NAMALWA (cell line): ENCODE measurements at regions not wholly inside any gene's neighbourhood (a gene's known extent, or its start where the extent isn't known, plus 50 kb on each side); places are given as distances from the start of the nearest gene placed in this dataset.
"Not testable (repeated sequence)": the region's sequence is repeated elsewhere in the genome, so short reads cannot be mapped to it uniquely, and the experiment has no call there.

ENCODE experiments used
- DNase-seq: peaks from one replicate; pipeline ENCODE4 v3.0.0-alpha.2; 2015; ENCODE audit warnings: low spot score

- DNase-seq, result no peak
These were observed 230.8 kb upstream of the CHAC2 start for GRCh38 chr2:53536583-53537361.

DNA sequence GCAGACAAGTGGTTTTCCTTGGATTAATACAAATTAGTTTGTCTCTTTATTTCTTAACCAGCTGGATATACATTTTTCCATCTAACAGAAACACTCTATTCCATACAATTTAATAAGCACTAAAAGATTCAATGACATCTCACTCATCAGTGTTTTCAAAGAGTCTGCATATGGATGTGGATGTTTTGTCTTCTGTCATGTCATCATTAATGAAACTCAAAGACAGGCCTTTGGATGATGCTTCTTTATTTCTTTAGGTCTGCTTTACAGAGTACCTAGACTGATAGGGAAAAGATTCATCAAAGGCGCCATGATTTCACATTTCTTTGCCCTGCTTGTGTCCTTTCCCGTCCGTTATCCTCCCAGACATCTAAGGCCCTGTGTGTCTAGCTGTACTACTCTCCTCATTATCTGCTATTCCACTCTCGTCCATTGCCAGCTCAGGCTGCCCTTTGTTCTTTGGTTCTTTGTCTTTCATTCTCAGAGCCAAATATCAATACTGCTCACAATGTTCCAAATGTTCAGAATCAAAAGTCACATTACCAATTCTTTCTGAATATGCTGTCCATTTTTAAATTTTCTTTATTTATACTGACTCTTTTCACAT lies 232.3 kb upstream of the CHAC2 start:
- no peak for DNase-seq

- no peak for DNase-seq
These were observed 237.5 kb upstream of the CHAC2 start for GRCh38 chr2:53530126-53530525.

GRCh38 chr2:53527056-53527455 lies 240.5 kb upstream of the CHAC2 start:
- no peak for DNase-seq

GRCh38 chr2:53519918-53520841 lies 247.4 kb upstream of the CHAC2 start:
- DNase-seq, result no peak

GRCh38 chr2:53517406-53517805 lies 250.2 kb upstream of the CHAC2 start:
- no peak for DNase-seq

DNA sequence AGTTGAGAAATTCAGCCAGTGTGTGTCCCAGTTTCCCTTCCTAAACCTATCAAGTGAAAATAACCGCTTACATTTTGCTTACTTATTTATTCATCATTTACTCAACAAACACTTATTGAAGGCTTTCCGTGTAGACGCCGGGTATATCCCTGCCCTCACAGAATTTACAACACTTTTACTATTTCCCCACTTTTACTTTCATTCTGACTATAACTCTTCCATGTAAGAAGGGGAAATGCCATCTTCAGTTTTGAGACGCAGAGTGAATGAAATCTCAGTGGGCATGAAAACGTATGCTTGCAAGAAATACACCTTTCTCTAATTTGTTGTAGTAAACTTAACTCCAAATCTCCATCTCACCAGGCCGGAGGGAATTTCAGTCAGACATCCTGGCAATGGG lies 251.0 kb upstream of the CHAC2 start:
- DNase-seq, result no peak

- DNase-seq, result no peak
These were observed 251.9 kb upstream of the CHAC2 start for GRCh38 chr2:53515435-53516332.

- no peak for DNase-seq
These were observed 254.4 kb upstream of the CHAC2 start for GRCh38 chr2:53513167-53513666.

DNA sequence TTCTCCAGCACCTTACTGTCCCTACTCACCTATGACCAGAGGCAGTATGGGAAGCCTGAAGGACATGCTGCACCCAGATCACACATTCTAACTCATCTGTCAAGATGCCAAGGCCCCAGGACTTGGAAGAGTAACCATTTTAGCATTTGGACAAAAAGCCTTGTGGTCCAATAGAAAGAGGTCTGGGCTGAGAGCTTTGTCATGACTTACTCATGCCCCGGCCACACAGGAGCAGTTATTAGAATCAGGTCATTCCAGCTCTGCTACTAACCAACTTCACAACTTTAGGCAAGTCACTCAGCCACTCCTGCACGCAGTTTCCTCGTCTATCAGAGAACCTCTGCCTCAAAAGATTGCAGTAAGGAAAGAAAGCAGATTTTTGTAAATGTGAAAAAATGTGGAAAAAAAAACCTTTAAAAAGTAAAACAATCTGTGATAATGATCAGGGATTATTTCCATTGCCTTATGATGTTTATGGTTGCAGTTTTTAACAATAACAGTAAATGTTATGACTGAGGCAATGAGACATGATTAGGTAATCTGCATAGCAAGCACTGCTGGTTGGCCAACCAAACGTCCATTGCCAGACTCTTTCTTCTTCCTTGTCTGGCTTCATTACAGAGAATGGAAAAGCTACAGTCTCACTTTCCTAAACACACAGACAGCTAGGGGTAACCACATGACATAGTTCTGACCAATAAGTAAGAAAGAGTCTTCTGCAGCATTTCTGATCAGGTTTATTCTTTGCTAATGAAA lies 255.4 kb upstream of the CHAC2 start:
- no peak for DNase-seq

GRCh38 chr2:53511549-53511948 lies 256.1 kb upstream of the CHAC2 start:
- DNase-seq, result no peak

DNA sequence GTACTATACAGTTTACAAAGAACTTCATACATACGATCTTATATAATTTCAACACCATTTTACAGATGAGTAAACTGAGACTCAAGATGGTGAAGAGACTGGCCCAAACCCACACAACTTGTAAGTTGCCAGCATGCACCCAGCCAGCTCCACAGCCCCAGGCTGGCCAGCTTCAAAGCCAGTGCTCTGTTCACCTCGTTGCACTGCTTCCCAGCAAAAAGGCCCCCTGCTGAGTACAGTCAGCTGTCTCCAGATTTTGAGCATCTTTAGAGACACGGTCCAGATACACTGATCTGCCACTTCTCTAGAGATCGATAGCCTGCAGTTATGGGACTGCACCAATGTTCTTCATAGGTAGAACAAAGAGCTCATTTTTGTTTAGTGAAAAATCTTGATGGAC lies 257.2 kb upstream of the CHAC2 start:
- no peak for DNase-seq

DNA sequence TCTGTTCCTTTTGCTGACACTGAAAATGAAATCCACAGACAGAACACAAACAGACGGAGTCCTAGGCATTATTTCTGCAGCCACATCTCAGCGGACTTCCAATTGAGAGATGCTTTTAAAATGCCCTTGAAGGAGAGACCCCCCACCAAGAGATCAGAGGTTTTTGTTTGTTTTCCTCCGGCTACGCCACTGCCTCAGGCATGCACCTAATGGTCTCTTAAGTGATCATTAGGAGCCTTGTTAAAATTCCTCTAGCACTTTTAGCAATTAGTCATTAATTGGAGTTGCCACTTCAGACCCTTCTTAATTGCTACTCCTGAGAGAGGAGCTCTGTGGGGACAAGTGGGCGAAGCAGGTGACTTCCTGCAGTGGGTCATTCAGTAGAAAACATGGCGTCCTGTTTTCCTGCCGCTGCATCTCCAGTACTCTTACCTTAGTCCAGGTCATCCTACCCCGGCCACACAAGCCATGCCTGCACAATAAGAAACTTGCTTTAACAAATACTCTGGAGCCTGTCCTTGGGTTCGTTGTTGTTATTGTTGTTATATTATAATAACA lies 257.7 kb upstream of the CHAC2 start:
- DNase-seq, result no peak

DNA sequence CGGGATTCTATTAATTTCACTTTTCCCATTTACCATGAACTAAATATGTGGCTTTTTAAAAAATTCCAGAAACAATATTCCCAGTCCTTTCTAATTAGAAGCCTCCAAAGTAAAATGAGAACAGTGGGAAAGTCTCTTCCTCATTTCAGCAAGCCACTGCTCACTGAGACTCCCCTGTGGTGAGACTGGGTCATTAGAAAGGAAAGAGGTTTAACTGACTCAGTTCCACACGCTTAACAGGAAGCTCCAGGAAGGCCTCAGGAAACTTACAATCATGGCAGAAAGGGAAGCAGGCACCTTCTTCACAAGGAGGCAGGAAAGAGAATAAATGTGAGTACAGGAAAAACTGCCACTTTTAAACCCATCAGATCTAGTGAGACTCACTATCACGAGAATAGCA lies 258.9 kb upstream of the CHAC2 start:
- DNase-seq, result no peak

DNA sequence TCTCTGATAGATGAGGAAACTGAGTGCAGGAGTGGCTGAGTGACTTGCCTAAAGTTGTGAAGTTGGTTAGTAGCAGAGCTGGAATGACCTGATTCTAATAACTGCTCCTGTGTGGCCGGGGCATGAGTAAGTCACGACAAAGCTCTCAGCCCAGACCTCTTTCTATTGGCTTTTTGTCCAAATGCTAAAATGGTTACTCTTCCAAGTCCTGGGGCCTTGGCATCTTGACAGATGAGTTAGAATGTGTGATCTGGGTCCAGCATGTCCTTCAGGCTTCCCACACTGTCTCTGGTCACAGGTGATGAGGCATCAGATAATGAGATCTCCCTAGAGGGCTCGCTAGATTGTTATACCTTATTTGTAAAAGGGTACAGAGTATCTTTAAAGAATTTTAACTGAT lies 260.5 kb upstream of the CHAC2 start:
- DNase-seq, result not testable (repeated sequence)

GRCh38 chr2:53505826-53506225 lies 261.8 kb upstream of the CHAC2 start:
- no peak for DNase-seq

DNA sequence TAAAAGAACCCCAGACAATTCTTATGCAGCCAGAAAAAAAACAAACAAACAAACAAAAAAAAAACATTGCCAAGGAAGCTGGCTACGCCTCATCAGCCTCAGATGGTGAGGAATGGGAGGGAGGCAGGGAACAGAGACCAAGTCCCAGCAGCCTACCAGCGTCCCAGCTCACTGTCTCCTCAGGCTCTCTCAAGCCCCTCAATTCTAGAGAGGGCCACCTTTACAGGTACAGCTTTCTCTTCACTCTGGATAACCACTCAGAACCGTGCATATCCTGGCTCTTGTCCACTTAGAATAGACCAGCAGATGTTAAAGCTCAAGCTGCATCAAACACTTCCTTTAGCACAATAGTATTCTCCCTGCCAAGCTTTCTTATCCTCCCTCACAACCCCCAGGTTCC lies 263.1 kb upstream of the CHAC2 start:
- DNase-seq, result no peak

GRCh38 chr2:53500181-53500580 lies 267.4 kb upstream of the CHAC2 start:
- no peak for DNase-seq

DNA sequence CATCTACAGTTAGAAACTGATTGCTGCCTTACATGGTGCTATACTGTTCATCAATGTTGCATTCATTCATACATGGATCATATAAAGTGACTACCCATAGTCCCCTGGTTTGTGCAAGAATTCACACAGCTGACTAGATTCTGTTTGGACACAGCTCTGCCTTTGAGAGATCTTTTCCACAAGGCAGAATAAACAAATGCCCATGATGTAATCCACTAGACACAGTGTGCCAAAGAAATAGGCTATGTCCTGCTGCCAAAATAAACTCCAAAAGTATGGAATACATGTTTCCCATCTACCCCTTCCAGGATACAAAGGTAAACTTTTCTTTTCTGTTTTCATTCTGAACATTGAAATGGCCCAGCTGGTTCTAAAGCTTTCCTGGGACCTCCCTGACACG lies 269.4 kb upstream of the CHAC2 start:
- no peak for DNase-seq

- no peak for DNase-seq
These were observed 270.6 kb upstream of the CHAC2 start for GRCh38 chr2:53497020-53497419.

- DNase-seq, result no peak
These were observed 274.4 kb upstream of the CHAC2 start for GRCh38 chr2:53493210-53493609.
